GM12873 (cell line): ENCODE measurements at regions not wholly inside any gene's neighbourhood (a gene's known extent, or its start where the extent isn't known, plus 50 kb on each side); places are given as distances from the start of the nearest gene placed in this dataset.

ENCODE experiments used
- CTCF ChIP-seq: IDR thresholded peaks from 2 replicates; pipeline ENCODE4 v1.5.1; 2012; ENCODE audit warnings: low read depth, mild to moderate bottlenecking, moderate library complexity, low read length, control low read depth; ENCODE audit not compliant: insufficient read depth; ENCODE audit errors: missing control alignments

DNA sequence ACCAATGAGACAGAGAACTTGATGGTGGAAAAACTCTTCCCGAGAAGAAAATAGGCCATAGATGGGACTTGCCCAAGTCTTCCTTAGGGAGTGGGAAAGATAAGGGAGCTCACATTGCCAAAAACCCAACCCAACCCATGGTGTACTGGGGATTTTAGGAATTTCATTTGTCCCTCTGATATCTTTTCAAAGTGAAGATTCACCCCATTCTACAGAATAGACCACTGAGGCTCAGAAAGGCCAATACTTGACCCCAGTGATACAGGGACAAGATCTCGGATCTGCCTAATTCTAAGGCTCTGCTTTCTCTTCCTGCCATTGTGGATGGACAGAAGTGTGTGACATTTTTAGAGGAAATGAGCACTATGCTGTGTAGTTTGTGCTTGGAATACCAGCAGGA lies 159.0 kb downstream of the MYCN start:
- TF ChIP-seq CTCF, result no peak

- no peak for TF ChIP-seq CTCF
Measured at GRCh38 chr2:16096962-16097361, 156.6 kb downstream of the MYCN start.

DNA sequence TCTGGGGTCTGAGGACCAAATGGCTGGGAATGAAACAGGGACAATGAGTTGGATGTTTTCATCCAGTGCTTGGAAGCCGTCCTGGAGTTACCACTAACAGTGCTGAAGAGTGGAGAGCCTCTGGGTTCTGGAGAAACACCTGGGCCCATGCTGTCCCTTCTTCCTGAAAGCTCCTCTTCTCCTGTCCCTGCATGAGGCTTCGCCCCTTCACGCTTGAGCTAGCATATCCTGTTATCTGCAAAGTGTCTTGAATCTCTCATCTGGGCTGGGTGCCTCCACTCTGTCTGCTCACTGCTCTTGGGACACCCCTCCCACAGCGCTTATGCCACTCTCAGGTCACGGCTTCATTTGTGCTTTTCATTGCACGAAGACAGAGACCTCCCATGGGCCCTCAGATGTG lies 154.5 kb downstream of the MYCN start:
- no peak for TF ChIP-seq CTCF

DNA sequence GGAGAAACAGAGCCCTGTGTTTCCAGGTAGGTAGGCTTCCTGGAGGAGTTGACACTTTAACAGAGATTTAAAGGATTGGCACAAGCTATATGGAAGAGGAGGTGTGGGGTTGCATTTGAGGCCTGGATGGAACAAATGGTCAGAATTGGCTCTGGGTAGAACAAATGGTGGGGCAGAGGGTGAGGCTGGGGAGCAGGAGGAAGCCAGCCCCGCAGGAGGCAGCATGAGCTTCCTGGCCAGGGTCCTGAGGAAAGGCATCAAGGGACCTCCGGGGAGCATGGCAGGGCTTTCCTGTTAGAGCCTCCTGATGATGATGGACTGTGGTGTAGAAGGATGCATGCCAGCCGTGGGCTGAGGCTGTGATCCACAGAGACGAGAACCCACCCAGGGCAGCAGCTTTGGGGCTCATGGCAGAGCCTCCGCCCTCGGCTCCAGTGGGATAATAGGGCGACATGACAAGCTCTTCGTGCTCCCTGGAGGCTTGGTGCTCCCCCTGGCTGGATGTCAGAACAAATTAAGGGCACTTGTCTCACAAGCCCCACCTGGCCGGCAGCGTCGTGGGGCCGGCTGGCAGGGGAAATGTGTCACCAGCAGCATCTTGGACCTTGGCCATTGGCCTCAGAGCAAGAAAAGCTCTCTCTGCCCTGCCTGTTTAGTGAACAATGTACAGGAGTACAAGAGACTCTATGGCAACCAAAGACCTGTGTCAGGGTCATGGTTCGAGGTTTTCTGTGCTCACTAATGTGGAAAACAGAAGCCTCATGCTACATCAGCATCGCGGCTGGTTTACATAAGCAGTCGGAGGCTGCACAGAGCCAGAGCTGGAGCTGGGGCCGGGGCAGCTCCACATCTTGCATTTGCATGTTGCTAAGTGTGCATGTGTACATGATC lies 153.5 kb downstream of the MYCN start:
- no peak for TF ChIP-seq CTCF

DNA sequence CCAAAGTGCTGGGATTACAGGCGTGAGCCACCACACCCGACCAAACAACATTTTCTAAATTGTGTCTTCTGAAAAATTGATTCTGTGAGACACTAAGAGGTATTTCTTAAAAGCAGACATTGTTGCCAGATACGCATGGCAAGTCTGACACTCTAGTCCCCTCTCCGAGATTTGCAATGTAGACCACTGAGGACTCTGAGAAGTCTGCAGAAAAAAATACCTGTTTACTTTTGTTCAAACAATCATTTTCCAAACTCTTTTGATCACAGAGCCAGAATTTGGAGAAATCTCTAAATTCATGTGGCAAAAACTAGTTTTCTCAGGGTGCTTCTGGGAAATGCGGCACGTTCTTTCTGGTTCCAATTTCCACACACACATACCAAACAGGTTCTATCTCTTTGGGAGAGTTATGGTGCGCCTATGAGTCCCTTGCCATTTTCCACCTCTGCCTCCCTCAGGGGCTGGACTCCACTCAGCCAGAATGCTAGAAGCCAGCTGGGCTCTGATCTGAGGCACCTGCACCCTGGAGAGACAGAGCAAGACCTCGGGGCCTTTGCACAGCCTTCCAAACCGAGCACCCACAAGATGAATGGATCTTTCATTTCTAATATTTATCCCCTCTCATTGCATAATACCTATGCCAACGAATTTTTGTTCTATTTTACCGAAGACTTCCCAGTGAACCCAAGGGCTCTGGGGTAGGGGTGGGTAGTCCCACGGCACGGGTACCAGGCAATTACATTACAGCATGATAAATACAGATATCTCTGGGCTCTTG lies 152.7 kb downstream of the MYCN start:
- TF ChIP-seq CTCF, result no peak

DNA sequence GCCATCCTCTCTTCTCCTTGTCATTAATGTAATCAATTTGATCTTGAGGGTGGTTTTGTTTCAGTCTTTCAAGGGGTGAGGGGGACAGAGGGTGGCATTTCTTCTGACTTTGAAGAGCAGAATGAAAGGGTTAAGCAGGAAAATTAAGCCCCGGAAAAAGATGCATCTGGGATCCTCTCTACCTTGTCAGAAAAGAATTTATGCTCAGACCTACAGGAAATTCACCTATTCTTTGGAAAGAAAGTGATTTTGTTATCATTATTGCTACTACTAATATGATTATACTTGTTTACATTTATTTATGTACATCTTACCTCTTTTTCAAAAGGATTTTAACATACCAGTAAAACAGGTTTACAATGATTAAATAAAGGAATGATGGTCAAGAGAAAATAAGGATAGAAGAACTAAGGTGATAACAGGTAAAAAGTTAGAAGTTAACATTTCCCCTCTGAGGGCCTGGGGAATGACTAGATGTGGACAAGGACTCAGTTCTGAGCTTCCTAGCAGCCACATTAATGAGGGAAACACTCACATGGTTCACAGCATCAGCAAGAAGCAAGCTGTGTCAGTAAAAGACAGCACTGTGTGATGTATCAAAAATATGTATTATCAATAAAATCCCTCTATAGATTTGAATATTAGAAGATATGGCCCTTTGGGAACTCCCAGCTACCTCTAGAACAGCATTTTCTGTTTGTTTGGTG lies 151.4 kb downstream of the MYCN start:
- no peak for TF ChIP-seq CTCF
